Kidney tubule cell (primary cell): ENCODE measurements at regions not wholly inside any gene's neighbourhood (a gene's known extent, or its start where the extent isn't known, plus 50 kb on each side); places are given as distances from the start of the nearest gene placed in this dataset.
"Not testable (repeated sequence)": the region's sequence is repeated elsewhere in the genome, so short reads cannot be mapped to it uniquely, and the experiment has no call there.

Source experiments
- DNase-seq: peaks from one replicate; pipeline ENCODE4 v3.0.0-alpha.2; 2018; ENCODE audit warnings: low spot score

- no peak for DNase-seq
Observed at GRCh38 chr5:155700333-155700732, 626.6 kb upstream of the SGCD start.

- no peak for DNase-seq
Observed at GRCh38 chr5:155711882-155712281, 615.1 kb upstream of the SGCD start.

DNA sequence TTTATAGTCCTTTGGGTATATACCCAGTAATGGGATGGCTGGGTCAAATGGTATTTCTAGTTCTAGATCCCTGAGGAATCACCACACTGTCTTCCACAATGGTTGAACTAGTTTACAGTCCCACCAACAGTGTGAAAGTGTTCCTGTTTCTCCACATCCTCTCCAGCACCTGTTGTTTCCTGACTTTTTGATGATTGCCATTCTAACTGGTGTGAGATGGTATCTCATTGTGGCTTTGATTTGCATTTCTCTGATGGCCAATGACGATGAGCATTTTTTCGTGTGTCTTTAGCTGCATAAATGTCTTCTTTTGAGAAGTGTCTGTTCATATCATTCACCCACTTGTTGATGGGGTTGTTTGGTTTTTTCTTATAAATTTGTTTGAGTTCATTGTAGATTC is 612.5 kb upstream of the SGCD start:
- DNase-seq: not testable (repeated sequence)

DNA sequence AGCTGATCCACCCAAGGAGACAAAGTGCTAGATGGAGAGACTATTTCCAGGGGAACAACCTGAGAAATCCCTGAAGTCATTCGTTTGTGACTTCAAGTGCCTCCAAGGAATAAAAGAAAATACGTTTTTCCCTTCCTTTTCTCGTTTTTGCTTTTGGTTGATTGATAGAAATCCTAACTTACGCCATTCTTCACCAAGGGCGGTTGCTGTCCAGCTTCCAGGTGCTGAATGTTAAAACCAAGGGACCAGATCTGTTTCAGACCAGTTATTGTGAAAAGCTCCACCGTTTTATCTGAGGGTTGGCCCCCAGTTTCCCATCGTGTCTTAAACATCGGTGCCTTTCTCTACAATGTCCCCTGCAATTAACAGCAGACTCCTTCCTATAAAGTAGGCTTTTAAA is 600.7 kb upstream of the SGCD start:
- peak; percentile 10 for DNase-seq

DNA sequence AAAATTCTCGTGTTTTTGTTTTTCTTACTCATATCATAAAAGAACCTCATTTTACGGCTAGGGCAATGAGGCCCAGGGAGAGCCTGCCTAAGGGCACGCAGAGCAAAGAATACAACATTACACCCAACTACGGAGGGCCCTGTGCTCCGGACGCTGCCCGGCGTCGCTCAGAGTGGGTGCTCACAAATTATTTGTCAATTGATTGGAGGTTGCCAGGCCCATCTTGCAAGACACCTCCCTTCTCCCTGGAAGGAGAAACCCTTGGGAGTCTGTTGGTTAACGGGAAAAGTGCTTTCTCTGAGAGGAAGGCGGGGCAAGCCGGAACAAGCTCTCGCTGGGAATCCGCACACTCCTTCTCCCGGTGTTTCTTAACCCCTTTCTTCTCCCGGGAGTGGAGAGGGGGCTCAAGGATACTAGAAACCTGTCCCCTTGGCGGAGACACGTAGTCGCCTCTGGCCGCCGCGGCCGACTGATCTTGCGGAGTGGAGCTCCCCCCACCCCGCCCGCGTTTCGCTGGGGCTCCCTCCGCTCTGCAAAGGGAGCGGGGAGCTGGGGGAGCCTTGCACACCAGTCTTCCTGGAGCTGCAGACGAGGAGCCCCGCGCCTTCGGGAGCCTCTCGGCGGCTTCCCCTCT is 599.3 kb upstream of the SGCD start:
- DNase-seq: no peak

DNA sequence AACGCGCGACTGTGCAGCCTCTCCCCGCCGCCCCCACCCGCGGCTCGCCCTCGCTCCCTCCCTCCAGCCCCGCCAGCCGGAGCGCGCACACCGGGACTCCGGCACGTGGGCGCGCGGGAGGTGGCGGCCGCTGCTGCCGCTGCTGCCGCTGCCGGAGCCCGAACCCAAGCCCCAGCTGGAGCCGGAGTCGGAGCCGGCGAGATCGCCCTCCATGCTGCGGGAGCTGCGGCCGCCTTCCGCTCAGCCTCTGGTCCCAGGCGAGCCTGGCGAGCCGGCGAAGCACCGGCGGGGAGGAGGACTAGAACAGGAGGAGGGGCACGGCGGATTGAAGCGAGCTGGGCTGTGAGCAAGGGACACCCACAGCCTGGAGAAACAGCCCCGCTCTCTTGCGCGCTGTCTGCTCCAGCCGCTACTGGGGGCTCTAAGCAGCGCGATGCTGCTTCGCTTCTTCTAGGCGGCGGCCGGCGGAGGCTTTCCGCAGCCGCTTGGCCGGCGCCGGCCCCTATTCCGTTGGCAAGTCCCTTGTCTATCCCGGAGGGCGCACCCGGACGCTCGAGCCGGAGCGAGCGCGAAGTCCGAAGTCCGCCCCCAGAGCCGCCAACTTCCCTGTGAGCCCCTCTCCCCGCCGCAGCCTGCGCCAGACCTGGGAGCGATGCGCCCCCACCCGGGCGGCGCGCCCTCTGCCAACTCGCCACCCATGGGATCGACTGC is 598.7 kb upstream of the SGCD start:
- DNase-seq: peak; percentile 56

DNA sequence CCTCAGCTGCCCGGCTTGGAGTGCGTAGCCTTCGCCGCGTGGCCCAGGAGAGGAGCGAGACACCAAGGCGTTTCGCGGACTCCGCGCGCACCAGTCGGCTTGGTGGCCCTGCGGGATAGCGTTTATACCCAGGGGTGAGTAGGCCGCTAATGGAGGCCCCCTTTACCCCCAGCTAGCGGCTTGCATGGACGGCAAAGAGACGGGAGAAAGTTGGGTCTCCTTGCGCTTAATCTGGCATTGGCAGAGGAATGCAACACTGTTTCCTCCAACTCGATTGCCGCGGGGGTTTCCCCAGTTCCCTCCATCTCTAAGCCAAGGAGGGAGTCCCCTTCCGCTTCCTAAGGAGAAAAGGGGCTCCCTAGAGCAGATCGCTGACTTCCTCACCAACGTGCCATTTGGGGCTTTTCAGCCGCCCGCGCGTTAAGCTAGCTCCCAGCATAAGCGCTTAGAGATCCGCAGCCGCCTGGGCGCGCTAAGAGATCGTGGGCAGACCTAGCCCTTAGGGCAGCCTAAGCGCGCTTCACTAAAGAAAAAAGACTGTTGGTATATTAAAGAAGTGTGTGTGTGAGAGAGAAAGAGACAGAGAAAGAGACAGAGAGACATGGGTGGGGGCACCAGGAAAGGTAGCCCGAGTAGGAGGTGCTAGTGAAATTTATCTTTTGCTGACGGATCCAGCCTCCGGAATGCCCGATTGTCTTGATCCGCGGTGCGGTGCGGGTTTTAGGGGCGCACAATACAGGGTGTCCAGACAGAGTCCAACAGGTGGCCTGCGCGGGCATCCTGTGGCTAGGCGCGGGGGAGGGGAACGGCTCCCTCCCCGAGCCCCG is 597.9 kb upstream of the SGCD start:
- DNase-seq: no peak

DNA sequence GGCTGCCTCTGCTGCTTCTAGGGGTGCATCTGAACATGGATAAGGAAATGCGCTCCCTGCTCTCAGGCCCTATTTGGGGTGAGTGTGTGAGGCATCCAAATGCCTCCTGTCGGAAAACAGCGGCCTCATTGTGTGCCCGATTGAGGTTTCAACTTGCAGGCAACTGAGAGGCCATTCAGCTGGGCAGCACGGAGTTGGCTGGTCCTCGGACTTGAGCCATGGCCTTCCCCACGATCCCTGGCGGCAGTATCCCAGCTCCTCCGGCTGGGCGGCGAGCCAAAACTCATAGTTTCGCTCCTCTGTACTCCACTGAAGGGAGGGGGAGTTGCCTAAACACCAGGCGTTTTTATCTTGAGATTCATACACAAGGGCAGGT is 597.3 kb upstream of the SGCD start:
- DNase-seq: peak; percentile 9

DNA sequence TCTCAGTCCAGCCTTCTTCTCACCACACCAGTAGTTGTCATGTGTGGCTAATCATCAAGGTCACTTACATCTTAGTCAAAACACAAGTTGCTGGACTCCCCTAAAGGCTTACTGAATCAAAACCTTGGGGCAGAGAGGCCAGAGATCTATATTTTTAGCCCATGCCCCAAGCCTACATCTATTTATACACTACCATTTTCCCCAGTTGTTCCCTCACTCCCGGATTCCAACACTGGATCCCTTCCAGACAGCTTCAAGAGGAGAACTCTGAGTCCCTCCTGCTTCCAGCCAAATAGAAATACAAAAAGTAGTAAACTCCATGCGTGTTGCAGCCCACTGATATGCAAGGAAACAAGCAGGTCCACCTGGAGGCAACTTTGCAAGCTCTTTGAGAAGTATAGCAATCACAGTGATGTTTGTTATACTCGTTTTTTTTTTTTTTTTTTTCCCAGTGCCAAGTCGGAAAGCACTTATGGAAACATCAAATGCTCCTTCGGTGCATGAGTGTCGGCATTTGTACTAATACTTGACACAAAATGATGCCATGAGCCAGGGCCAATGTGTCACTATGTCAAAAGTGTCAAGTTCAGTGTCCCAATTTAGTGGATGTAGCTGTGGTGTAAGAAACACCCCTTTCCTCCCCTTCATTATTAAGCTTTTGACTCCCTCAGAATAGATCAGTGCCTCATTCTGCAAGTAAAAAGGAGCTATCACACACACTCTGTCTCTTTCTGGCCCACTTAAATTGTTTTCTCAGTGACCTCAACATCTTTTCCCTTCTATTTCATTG is 594.2 kb upstream of the SGCD start:
- DNase-seq: no peak

DNA sequence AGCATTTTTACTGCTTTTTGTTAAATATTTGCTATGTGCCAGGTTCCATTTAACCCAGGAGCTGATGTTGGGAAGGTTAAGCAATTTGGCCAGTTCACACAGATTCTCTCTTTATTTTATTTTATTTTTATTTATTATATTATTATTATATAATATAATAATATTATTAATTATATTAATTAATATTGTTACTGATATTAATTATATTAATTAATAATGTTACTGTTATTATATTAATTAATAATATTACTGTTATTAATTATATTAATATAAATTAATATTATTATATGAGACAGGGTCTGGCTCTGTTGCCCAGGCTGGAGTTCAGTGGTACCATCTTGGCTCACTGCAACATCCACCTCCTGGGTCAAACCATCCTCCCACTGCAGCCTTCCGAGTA is 593.0 kb upstream of the SGCD start:
- DNase-seq: no peak

GRCh38 chr5:155735388-155735787 is 591.6 kb upstream of the SGCD start:
- DNase-seq: peak; percentile 33

DNA sequence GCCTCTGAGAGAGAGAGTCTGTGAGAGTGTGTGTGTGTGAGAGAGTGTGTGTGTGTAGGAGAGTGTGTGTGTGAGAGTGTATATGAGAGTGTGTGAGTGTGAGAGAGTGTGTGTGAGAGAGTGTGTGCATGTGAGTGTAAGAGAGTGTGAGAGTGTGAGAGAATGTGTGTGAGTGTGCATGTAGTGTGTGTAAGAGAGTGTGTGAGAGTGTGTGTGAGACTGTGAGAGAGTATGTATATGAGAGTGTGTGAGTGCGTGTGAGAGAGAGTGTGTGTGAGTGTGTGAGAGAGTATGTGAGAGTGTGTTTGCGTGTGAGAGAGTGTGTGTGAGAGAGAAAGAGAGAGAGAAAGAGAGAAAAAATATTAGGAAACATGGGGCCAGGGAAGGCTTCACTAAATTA is 588.3 kb upstream of the SGCD start:
- DNase-seq: no peak

GRCh38 chr5:155746367-155747038 is 580.5 kb upstream of the SGCD start:
- DNase-seq: no peak

GRCh38 chr5:155750101-155750500 is 576.9 kb upstream of the SGCD start:
- DNase-seq: no peak

- DNase-seq: no peak
Observed at GRCh38 chr5:155750571-155750970, 576.4 kb upstream of the SGCD start.

DNA sequence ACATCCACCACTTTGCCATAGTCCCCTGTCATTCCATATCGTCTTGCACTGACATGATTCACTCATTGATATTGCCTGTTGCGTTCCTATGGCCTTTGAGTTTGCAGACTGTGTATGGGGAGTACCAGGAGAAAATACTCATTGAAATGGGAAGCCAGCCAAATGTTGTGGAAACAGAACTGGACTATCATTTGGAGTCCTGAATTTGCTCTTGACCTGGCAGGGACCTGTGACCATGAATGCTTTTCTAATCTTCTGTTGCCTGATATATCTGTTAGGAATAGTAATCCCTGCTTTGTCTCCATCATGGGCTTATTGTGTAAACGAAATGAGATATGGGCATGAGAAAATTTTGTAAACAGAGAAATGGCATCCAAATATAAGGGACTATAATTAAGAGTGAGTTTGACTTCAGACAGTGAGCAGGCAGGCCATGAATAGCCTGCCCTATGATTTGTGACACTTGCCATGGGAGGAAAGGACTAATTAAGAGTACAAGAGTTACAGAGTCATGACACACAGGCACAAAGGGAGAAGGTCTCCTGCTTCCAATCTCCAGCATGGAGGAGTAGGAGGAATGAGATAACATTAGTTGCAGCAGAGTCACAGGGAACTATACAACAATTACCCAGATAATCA is 572.9 kb upstream of the SGCD start:
- DNase-seq: no peak

DNA sequence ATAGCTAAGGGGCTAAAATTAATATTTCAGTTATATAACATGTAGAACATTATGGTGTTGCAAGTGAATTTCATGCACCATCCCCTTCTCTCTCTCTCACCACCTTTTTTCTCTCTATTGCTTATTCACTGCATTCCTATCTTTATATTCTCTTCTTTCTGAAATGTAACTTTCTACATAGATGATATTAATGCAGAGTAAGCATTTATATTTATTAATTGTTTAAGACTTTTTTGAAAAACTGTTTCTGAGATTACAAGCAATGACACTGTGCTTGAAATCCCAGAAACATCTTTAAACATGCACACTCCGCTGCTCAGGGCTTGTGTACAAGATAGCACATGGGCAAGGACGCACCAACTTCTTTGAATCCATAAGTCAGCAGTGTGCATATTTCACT is 567.7 kb upstream of the SGCD start:
- no peak for DNase-seq

- DNase-seq: no peak
Observed at GRCh38 chr5:155759984-155760383, 567.0 kb upstream of the SGCD start.

GRCh38 chr5:155761502-155761901 is 565.5 kb upstream of the SGCD start:
- no peak for DNase-seq

- DNase-seq: no peak
Observed at GRCh38 chr5:155765715-155766114, 561.2 kb upstream of the SGCD start.

DNA sequence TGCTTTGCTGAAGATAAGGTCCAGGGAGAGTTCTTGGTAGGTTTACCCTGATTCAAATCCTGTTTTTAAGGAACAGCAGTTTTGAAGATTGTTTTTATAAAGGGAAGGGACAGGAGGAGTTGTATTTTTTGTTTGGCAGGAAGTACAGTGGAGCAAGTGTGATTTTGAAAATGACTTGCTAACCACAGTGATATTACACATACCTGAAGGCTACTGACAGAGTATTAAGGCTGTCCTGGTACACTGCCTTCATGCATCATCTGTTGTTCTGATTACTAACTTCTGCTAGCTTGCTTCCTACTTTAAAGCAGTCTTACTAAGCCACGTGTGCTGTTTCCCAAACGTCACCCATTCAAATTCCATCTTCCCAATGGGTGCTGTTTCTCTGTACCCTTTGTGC is 559.5 kb upstream of the SGCD start:
- peak; percentile 18 for DNase-seq
